ENCODE measurements at regions not wholly inside any gene's neighbourhood (a gene's known extent, or its start where the extent isn't known, plus 50 kb on each side); places are given as distances from the start of the nearest gene placed in this dataset.
"Not testable (repeated sequence)": the region's sequence is repeated elsewhere in the genome, so short reads cannot be mapped to it uniquely, and the experiment has no call there.

DNA sequence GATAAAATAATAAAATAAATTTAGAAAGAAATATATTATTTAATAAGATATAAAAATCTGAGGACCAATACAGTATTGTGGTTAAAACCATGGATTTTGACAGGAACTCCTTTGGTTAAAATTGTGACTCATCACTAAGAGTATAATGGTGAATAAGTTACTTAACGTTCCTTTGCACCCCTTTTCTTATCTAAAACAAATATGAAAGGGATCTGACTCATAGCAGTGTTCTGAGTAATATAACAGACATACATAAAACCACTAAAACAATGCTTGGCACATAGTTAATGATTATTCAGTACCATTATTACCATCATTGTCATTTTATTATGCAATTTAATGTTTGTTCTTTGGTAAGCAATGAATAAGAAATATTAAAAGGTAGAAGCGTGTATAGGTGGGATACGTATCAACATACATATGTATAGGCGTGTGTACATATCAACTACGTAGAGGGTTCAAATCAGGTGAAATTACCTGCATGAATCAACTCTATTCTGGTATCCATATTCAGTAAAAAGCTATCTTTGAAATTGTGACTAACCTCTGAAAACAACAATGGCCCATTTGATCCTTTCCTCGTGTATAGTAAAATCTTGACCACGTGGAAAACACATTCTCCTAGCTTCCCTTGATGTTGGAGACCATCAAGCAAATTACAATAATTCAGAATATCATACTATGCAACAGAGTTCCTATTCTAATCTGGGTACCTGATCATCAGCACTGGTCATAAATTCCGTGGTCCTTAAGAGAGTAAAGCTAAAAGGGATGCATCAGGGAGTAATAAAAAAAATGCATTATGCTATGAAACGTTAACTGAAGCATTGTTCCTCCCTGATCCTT lies 342.6 kb upstream of the SPATA31A3 start:
- H3K27ac ChIP-seq (ENCODE audit: low read depth, low read length); POLR2A ChIA-PET (ENCODE audit: partially characterized antibody); H3K36me3 Mint-ChIP-seq; H3K9me3 Mint-ChIP-seq; DNase-seq; H3K27me3 ChIP-seq (ENCODE audit: insufficient read depth, low read length); CTCF ChIA-PET (ENCODE audit: partially characterized antibody); H3K36me3 ChIP-seq (ENCODE audit: insufficient read depth, low read length); H3K9me3 ChIP-seq (ENCODE audit: control insufficient read depth in 1 of 2, low read length in 2 of 2); intact Hi-C loops (cut with micrococcal nuclease); H3K4me3 Mint-ChIP-seq; H3K4me3 ChIP-seq (ENCODE audit: low read length in 2 of 2); H3K4me1 ChIP-seq (ENCODE audit: insufficient read depth, low read length); H3K27me3 Mint-ChIP-seq; H3K4me1 Mint-ChIP-seq; H3K27ac Mint-ChIP-seq: not testable (repeated sequence)

DNA sequence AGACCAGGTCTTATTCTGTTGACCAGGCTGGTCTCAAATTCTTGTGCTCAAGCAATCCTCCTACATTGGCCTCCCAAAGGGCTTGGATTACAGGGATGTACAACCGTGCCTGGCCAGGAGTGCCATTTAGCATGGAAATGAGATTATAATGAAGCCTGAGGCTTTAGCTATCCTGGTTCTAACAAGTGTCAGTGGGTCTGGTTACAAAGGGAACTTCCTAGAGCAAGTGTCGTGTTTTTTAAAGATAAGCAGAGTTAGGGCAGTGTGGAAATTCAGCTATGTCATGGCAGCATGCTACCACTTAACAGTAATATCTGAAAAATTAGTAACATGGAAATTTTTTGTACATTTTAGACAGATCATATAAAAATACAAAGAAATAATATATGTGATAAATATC lies 339.3 kb upstream of the SPATA31A3 start:
- not testable (repeated sequence) for H3K9me3 Mint-ChIP-seq, DNase-seq

DNA sequence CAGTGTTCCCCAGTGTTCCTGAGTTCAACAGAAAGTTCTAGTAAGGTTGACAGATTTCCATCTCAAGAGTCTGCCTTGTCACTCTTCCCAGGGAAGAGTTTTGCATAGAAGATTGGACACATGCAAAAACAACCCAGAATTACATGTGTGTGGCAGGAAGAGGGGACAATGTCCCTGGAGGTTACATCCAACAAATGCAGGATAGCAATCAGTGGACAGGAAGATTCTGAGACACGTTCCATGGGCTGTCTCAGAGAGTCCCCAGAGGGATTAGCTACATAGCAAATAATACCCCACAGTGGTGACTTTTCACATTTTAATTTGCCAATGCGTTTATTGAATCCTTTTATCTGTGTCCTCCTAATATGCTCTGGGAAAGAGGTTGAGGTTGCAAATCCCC lies 321.1 kb upstream of the SPATA31A3 start:
- H3K4me3 ChIP-seq (ENCODE audit: low read length in 2 of 2); H3K36me3 Mint-ChIP-seq; DNase-seq; H3K27me3 ChIP-seq (ENCODE audit: insufficient read depth, low read length); H3K4me1 Mint-ChIP-seq; H3K4me3 Mint-ChIP-seq; intact Hi-C loops (cut with micrococcal nuclease); H3K27me3 Mint-ChIP-seq; H3K9me3 Mint-ChIP-seq; H3K27ac ChIP-seq (ENCODE audit: low read depth, low read length); H3K27ac Mint-ChIP-seq; H3K4me1 ChIP-seq (ENCODE audit: insufficient read depth, low read length); POLR2A ChIA-PET (ENCODE audit: partially characterized antibody); CTCF ChIA-PET (ENCODE audit: partially characterized antibody); H3K36me3 ChIP-seq (ENCODE audit: insufficient read depth, low read length); H3K9me3 ChIP-seq (ENCODE audit: control insufficient read depth in 1 of 2, low read length in 2 of 2): not testable (repeated sequence)

More for the DNA sequence above, 339.3 kb upstream of the SPATA31A3 start:
- H3K4me3 ChIP-seq (ENCODE audit: low read length in 2 of 2); POLR2A ChIA-PET (ENCODE audit: partially characterized antibody); H3K4me1 Mint-ChIP-seq; H3K27me3 ChIP-seq (ENCODE audit: insufficient read depth, low read length); H3K4me3 Mint-ChIP-seq; intact Hi-C loops (cut with micrococcal nuclease); H3K4me1 ChIP-seq (ENCODE audit: insufficient read depth, low read length); H3K27ac ChIP-seq (ENCODE audit: low read depth, low read length); H3K9me3 ChIP-seq (ENCODE audit: control insufficient read depth in 1 of 2, low read length in 2 of 2); H3K27ac Mint-ChIP-seq; CTCF ChIA-PET (ENCODE audit: partially characterized antibody); H3K36me3 Mint-ChIP-seq; H3K36me3 ChIP-seq (ENCODE audit: insufficient read depth, low read length); H3K27me3 Mint-ChIP-seq: not testable (repeated sequence)

DNA sequence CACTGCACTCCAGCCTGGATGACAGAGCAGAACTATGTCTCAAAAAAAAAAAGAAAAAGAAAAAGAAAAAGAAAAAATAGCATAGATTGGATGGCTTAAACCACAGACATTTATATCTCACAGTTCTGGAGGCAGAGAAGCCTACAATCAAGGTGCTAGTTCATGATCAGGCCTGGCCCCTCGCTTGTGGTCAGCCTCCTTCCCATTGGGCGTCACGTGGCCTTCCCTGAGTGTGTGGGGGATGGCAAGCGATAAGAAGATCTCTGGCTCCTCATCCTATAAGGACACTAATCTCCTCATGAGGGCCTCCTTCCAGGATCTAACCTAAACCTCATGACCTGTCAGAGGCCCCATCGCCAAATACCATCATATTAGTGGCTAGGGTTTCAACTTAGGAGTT lies 320.2 kb upstream of the SPATA31A3 start:
- H3K4me1 ChIP-seq (ENCODE audit: insufficient read depth, low read length); H3K4me1 Mint-ChIP-seq; H3K4me3 ChIP-seq (ENCODE audit: low read length in 2 of 2); H3K9me3 Mint-ChIP-seq; H3K4me3 Mint-ChIP-seq; CTCF ChIA-PET (ENCODE audit: partially characterized antibody); DNase-seq; H3K27me3 Mint-ChIP-seq; H3K27ac ChIP-seq (ENCODE audit: low read depth, low read length); intact Hi-C loops (cut with micrococcal nuclease); H3K9me3 ChIP-seq (ENCODE audit: control insufficient read depth in 1 of 2, low read length in 2 of 2); POLR2A ChIA-PET (ENCODE audit: partially characterized antibody); H3K27ac Mint-ChIP-seq; H3K27me3 ChIP-seq (ENCODE audit: insufficient read depth, low read length); H3K36me3 Mint-ChIP-seq; H3K36me3 ChIP-seq (ENCODE audit: insufficient read depth, low read length): not testable (repeated sequence)

DNA sequence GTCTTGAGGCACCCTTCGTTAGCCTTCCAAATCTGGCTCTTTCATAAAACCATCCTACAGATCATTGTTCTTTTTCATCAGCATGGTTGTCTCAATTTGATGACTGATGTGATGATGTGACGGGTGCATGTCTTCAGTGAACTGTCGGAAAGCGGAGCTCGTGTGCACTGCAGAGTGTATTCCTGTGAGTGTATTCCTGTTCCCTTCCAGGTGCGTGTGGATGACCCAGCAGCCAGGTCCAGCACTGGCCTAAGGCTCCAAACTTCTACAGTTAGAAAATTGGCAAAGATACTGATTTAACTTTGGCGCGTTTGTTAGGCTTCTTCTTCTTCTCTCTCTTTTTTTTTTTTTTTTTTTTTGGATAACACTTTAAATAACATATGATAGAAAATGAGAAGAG lies 314.8 kb upstream of the SPATA31A3 start:
- H3K9me3 ChIP-seq (ENCODE audit: control insufficient read depth in 1 of 2, low read length in 2 of 2); DNase-seq; H3K27ac Mint-ChIP-seq; H3K27ac ChIP-seq (ENCODE audit: low read depth, low read length); H3K4me1 Mint-ChIP-seq; H3K4me3 Mint-ChIP-seq; intact Hi-C loops (cut with micrococcal nuclease); POLR2A ChIA-PET (ENCODE audit: partially characterized antibody); H3K9me3 Mint-ChIP-seq; H3K36me3 ChIP-seq (ENCODE audit: insufficient read depth, low read length); H3K4me3 ChIP-seq (ENCODE audit: low read length in 2 of 2); H3K27me3 ChIP-seq (ENCODE audit: insufficient read depth, low read length); CTCF ChIA-PET (ENCODE audit: partially characterized antibody); H3K27me3 Mint-ChIP-seq; H3K4me1 ChIP-seq (ENCODE audit: insufficient read depth, low read length); H3K36me3 Mint-ChIP-seq: not testable (repeated sequence)

DNA sequence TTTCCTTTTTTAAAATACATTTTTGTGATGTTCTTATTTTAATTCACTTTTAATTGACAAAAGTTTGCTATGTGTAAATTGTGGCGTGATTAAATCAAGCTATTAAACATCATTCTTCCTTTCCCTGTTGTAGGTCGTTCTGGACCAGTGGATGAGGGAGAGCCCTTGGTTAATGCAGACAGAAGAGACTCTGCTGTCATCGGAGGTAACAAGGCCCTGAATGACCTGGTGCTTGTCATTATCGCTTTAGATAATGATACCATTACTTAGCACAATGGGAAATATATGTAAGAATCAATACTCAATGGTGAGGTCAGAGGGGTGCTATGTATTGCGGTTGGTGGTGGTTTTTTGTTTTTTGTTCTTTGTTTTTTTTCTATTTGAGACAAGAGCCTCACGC lies 296.4 kb upstream of the SPATA31A3 start:
- H3K36me3 ChIP-seq (ENCODE audit: insufficient read depth, low read length); CTCF ChIA-PET (ENCODE audit: partially characterized antibody); H3K27ac ChIP-seq (ENCODE audit: low read depth, low read length); POLR2A ChIA-PET (ENCODE audit: partially characterized antibody); H3K27me3 Mint-ChIP-seq; H3K27me3 ChIP-seq (ENCODE audit: insufficient read depth, low read length); DNase-seq; H3K4me1 ChIP-seq (ENCODE audit: insufficient read depth, low read length); intact Hi-C loops (cut with micrococcal nuclease); H3K4me3 Mint-ChIP-seq; H3K27ac Mint-ChIP-seq; H3K4me1 Mint-ChIP-seq; H3K9me3 Mint-ChIP-seq; H3K4me3 ChIP-seq (ENCODE audit: low read length in 2 of 2); H3K36me3 Mint-ChIP-seq; H3K9me3 ChIP-seq (ENCODE audit: control insufficient read depth in 1 of 2, low read length in 2 of 2): not testable (repeated sequence)

DNA sequence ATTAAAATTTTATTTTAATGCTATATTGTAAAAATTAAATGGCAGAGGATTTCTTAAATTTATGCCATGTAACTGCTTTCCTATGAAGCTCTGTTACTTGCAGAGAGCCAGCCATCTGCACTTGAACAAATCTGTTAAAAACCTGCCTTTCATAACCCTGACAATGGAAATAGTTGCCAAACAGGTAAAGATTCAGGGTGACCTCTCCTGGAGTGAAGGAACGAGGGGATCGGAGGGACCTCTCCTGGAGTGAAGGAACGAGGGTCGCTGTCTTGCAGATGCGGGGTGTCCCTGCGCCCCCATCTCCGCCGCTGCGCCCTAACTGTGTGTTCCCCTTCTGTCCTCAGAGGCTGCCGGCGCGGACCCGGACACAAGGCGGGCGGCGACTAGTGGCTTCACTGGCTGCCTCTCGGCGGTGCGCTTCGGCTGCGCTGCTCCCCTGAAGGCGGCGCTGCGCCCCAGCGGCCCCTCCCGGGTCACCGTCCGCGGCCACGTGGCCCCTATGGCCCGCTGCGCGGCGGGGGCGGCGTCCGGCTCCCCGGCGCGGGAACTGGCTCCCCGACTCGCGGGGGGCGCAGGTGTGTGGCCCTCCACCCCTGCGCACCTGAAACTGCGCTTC lies 295.9 kb upstream of the SPATA31A3 start:
- CTCF ChIA-PET (ENCODE audit: partially characterized antibody); H3K4me3 Mint-ChIP-seq; H3K4me1 Mint-ChIP-seq; H3K27ac Mint-ChIP-seq; H3K27me3 Mint-ChIP-seq; H3K9me3 Mint-ChIP-seq; H3K36me3 Mint-ChIP-seq; H3K4me1 ChIP-seq (ENCODE audit: insufficient read depth, low read length); H3K27me3 ChIP-seq (ENCODE audit: insufficient read depth, low read length); H3K9me3 ChIP-seq (ENCODE audit: control insufficient read depth in 1 of 2, low read length in 2 of 2); H3K4me3 ChIP-seq (ENCODE audit: low read length in 2 of 2); H3K36me3 ChIP-seq (ENCODE audit: insufficient read depth, low read length); POLR2A ChIA-PET (ENCODE audit: partially characterized antibody); H3K27ac ChIP-seq (ENCODE audit: low read depth, low read length); intact Hi-C loops (cut with micrococcal nuclease); DNase-seq: not testable (repeated sequence)

DNA sequence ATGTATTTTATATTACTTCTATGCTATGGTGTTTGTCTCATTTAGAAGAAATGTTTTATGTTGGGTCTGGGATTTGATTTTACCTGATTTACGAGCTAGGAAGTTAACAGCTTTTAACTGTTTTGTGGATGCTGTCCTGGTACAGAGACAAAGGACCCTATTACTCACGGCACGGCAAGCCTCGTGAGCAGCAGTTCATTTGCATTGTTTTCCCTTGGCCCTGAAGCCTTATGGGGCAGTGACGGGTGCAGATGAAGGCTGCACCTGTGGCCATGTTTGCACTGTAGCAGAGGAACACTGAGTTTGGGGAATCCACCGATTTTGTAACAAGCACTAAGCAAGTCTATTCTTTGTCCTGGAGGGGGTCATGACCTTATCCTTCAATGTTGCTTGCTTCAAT lies 291.9 kb upstream of the SPATA31A3 start:
- POLR2A ChIA-PET (ENCODE audit: partially characterized antibody); CTCF ChIA-PET (ENCODE audit: partially characterized antibody); H3K27ac ChIP-seq (ENCODE audit: low read depth, low read length); intact Hi-C loops (cut with micrococcal nuclease); H3K9me3 ChIP-seq (ENCODE audit: control insufficient read depth in 1 of 2, low read length in 2 of 2); H3K4me1 Mint-ChIP-seq; H3K27ac Mint-ChIP-seq; H3K27me3 ChIP-seq (ENCODE audit: insufficient read depth, low read length); H3K4me3 ChIP-seq (ENCODE audit: low read length in 2 of 2); DNase-seq; H3K36me3 ChIP-seq (ENCODE audit: insufficient read depth, low read length); H3K4me1 ChIP-seq (ENCODE audit: insufficient read depth, low read length); H3K27me3 Mint-ChIP-seq; H3K4me3 Mint-ChIP-seq; H3K9me3 Mint-ChIP-seq; H3K36me3 Mint-ChIP-seq: not testable (repeated sequence)

Data from CD4-positive, alpha-beta memory T cell (primary cell).